HG03469 (cell line): ENCODE measurements at regions not wholly inside any gene's neighbourhood (a gene's known extent, or its start where the extent isn't known, plus 50 kb on each side); places are given as distances from the start of the nearest gene placed in this dataset.

Experiments used
- ATAC-seq: cut with Tn5 transposase; IDR thresholded peaks from one replicate; pipeline ENCODE4 v1.9.1; 2021; ENCODE audit warnings: mild to moderate bottlenecking, moderate library complexity, moderate number of reproducible peaks; ENCODE audit not compliant: unreplicated experiment

DNA sequence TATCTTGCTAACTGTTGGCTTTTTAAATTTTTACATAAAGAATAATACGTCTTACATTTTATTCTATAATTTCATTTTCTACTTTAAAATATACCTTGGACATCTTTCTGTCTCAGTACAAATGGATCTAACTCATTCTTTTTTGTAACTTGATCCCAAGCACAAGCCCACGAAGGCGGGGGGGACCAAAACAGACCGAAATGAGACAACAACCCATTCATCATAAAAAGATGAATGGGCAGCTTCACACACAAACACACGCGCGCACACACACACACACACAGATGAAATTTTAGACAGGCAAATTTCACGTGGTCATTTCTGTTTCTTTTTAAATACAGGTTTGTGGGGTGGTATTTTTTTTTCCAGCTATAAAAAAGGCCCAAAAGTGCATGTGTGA is 271.3 kb upstream of the TOPAZ1 start:
- ATAC-seq = no peak

GRCh38 chr3:43970920-43971319 is 270.8 kb upstream of the TOPAZ1 start:
- ATAC-seq = no peak

- ATAC-seq = no peak
Observed at GRCh38 chr3:43971486-43971885, 270.2 kb upstream of the TOPAZ1 start.

- ATAC-seq = no peak
Observed at GRCh38 chr3:43978708-43979107, 263.0 kb upstream of the TOPAZ1 start.

GRCh38 chr3:43979645-43980044 is 262.0 kb upstream of the TOPAZ1 start:
- no peak for ATAC-seq

DNA sequence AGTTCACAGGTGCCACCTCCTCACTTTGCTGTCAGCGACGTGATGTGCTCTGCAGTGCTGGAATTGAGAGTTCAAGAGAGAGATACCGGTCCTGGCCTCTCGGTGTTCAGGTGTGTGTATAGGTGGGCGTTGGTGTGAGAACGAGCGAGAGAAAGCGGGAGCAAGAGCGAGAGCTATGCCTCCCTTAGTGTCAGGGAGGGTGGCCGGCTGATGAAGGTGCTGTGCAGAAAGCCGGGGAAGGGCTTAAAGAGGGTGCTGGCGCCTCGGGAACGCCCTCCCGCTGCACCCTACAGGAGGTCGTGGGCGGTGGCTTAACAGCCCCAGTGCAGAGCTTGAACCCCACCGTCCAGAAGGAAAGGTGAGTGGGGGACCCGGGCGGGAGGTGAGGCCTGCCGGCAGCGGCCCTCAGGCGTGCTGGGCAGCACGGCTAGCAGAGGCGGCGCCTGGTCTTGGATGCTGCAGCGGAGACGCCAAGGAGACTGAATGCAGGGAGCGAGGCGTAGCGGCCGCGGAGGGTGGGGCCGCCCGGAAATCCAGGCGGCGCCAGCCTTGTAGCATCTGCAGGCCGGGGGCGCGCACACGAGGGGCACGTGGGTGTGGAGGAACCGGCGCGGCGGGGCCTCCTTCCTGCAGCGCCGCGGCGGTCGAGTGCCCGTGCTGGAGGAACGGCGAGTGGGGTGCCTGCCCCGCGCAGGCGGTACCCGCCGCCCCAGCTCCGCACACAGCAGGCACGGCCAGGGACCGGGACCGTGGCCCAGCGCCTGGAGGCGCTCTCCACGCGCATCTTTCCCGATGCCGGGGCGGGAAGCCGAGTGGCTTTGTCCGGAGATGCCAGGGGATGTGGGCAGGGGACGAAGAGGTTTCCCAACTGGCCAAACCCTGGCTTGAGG is 246.8 kb upstream of the TOPAZ1 start:
- no peak for ATAC-seq

DNA sequence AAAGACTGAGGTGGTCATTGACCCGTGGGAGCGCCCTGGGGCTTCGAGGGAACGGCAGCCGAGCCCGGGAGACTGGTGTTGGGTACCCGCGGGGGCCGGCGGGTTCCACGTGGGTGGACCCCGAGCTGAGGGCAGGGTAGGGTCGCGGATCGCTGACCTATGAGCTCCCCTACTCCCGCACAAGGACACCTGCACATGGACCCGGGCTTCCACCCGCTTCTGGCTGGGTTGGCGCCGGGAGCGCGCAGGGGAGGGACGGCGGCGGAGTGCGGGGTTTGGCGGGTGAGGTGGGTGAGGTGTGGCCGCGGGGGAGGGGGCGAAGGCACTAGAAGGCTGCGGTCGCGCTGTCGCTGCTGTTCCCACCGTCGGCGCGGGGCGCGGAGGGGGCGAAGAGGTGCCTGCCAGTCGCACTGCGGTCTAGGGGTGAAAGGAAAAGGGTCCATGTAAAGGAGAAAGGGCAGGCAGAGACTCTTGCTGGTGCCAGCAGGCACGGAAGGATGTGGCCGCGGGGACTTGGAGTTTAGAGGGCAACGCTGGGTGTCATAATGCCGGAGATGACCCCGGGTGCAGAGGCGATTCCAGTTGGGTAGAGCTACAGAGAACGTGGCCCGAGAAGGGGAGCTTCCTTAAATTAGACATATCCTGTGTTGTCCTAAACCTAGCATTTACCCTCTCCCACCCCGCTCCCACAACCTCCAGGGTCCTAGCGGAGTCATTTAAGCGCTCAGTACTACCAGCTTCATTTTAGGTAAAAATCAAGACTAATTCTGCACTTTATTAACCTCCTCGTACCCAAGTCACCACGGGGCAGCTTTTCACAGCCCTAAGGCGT is 245.9 kb upstream of the TOPAZ1 start:
- ATAC-seq = no peak

- no peak for ATAC-seq
Observed at GRCh38 chr3:43996379-43997301, 245.0 kb upstream of the TOPAZ1 start.

GRCh38 chr3:43997316-43997715 is 244.4 kb upstream of the TOPAZ1 start:
- ATAC-seq = no peak

DNA sequence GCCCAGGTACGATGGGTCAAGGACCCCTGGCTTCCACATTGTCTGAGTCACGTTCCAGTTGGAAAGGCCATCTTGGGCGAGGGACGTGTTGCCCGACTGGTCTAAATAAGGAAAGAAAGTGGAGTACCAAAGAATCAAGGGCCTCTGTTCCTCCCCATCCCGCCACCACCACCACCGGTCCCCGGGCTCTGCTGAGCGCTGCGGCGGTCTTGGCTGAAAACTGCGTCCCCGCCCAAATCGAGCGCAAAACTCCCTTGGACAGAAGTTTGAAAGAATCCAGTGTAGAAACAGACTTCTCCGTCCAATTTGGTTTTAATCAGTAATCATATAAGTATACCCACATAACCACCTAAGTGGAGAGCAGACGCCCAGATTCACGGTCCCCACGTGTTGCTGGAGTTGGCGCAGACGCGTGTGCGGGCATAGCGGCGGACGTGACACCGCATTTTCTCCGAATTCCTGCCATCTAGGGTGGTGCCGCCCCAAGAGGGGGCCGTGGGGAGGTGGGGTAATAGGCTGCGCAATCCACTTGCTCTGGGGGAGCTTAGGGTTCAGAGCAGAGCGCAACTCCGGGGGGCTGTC is 243.8 kb upstream of the TOPAZ1 start:
- no peak for ATAC-seq

DNA sequence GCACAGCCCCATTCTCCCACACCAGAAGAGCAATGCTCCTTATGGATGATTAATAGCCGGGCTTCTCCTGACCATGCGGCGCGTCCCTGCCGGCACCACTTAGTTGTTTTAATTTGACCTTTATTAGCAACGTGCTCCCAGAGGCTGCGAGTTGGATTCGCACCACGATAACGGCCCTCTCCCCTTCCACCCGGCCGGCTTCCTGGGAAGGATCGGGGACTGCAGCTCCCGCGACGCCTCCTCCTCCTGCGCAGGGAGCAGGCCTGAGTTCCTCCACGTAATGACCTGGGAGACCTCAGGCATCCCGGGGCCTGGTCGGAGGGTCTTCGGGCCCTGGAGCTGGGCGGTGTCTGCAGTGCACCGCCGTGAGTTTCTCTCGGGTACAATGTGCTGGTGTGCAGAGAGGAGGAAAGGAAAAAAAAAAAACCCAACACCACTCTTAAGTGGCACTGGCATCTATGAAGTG is 243.3 kb upstream of the TOPAZ1 start:
- ATAC-seq = no peak

- no peak for ATAC-seq
Observed at GRCh38 chr3:43998836-43999727, 242.6 kb upstream of the TOPAZ1 start.

- ATAC-seq = no peak
Observed at GRCh38 chr3:43999728-44000319, 241.9 kb upstream of the TOPAZ1 start.

DNA sequence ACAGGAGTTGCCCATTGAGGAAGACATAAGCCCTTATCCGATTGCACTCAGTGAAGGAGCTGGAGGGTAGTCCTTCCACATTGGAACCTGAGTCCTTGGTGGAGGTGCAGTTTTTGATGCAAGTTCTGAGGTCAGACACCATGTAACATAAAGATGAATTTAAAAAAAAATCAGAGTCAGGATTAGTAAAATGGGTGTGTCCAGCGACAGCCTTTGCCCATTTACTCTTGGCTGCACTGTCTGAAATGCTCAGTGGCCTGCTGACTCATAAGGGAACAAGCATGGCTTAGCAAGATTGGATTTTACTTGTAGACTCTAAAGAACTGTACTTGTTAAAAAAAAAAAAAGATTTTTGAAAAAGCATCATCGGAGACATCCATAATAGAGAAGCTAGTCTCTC is 241.1 kb upstream of the TOPAZ1 start:
- ATAC-seq = no peak

- ATAC-seq = no peak
Observed at GRCh38 chr3:44001072-44001471, 240.6 kb upstream of the TOPAZ1 start.

GRCh38 chr3:44003801-44004200 is 237.9 kb upstream of the TOPAZ1 start:
- ATAC-seq = no peak

GRCh38 chr3:44011680-44012079 is 230.0 kb upstream of the TOPAZ1 start:
- ATAC-seq = no peak

GRCh38 chr3:44012160-44012899 is 229.4 kb upstream of the TOPAZ1 start:
- no peak for ATAC-seq
